ENCODE measurements at regions not wholly inside any gene's neighbourhood (a gene's known extent, or its start where the extent isn't known, plus 50 kb on each side); places are given as distances from the start of the nearest gene placed in this dataset.

DNA sequence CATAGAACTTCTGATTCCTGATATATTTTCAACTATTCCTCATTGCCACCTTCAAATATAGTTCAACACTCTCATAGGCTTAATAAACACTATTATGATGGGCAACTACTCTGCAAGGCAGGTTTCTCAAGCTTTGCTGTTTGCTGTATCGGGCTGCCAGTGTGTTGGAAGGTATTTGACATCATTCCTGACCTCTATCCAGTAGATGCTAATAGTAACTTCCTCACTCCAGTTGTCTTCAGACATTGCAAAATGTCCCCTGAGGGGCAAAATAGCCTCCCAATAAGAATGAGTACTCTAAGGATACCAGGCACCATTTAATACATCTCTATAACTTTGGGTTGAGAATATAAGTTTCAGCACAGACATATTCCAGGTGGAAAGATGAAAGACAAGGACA, 147.5 kb upstream of the PFN2 start:
- Histone ChIP-seq H3K27me3 (ENCODE audit: control insufficient read depth in 2 of 2, insufficient read depth in 2 of 2, low read length in 2 of 2) (no peaks in the 10 kb centered on the region), H3K4me3 (replicated peaks in 1 of 3; ENCODE audit: low read depth in 2 of 3, low read length in 3 of 3) (no peak overlapping the region), H2AFZ (ENCODE audit: insufficient read depth, low read depth, low read length, poor library complexity, severe bottlenecking) (no peak overlapping the region), H3K36me3 (replicated peaks in 1 of 2; ENCODE audit: control insufficient read depth in 1 of 2, insufficient read depth in 2 of 2, low read length in 2 of 2) (no peaks in the 10 kb centered on the region), H3K4me2 (replicated peaks; ENCODE audit: extremely low read depth, low read length, poor library complexity, severe bottlenecking) (no peak overlapping the region), H3K27ac (ENCODE audit: low read depth in 1 of 2, low read length in 2 of 2) (no peak overlapping the region), H3K79me2 (ENCODE audit: insufficient read depth, low read length) (no peaks in the 10 kb centered on the region), H3K9ac (ENCODE audit: insufficient read depth, low read length, poor library complexity, severe bottlenecking) (no peak overlapping the region), H3K9me3 (replicated peaks in 1 of 2; ENCODE audit: control insufficient read depth in 1 of 2, insufficient read depth in 1 of 2, low read length in 2 of 2) (no peaks in the 10 kb centered on the region), H3K4me1 (ENCODE audit: control insufficient read depth in 1 of 2, insufficient read depth in 2 of 2, low read length in 2 of 2) (no peaks in the 10 kb centered on the region), H4K20me1 (ENCODE audit: insufficient read depth, low read length) (no peaks in the 10 kb centered on the region)
- Mint-ChIP-seq H3K4me3 (no peak overlapping the region), H3K27me3 (ENCODE audit: low read depth in 3 of 3) (peaks cover 2 to 7% (median 4%) of the 10 kb centered on the region in 3 donors), H3K4me1 (no peaks in the 10 kb centered on the region), H3K9me3 (peaks cover 2 to 7% (median 5%) of the 10 kb centered on the region in 7 donors), H3K27ac (no peak overlapping the region), H3K36me3 (no peaks in the 10 kb centered on the region)
- TF ChIP-seq CTCF (IDR thresholded peaks at IDR 0.05) = no peak
- intact Hi-C loops (cut with micrococcal nuclease) = no loop called here
- WGBS (ENCODE audit: insufficient coverage) = no CpG with 5 or more reads among the region's 1 CpG
- no peak for DNase-seq

- intact Hi-C loops (cut with micrococcal nuclease) = no loop called here
- Histone ChIP-seq H3K4me3 (replicated peaks in 1 of 3; ENCODE audit: low read depth in 2 of 3, low read length in 3 of 3) (no peak overlapping the region), H4K20me1 (ENCODE audit: insufficient read depth, low read length) (no peaks in the 10 kb centered on the region), H3K4me2 (replicated peaks; ENCODE audit: extremely low read depth, low read length, poor library complexity, severe bottlenecking) (no peak overlapping the region), H3K9me3 (replicated peaks in 1 of 2; ENCODE audit: control insufficient read depth in 1 of 2, insufficient read depth in 1 of 2, low read length in 2 of 2) (no peaks in the 10 kb centered on the region), H3K9ac (ENCODE audit: insufficient read depth, low read length, poor library complexity, severe bottlenecking) (no peak overlapping the region), H3K27ac (ENCODE audit: low read depth in 1 of 2, low read length in 2 of 2) (no peak overlapping the region), H3K27me3 (ENCODE audit: control insufficient read depth in 2 of 2, insufficient read depth in 2 of 2, low read length in 2 of 2) (no peaks in the 10 kb centered on the region), H3K79me2 (ENCODE audit: insufficient read depth, low read length) (no peaks in the 10 kb centered on the region), H3K4me1 (ENCODE audit: control insufficient read depth in 1 of 2, insufficient read depth in 2 of 2, low read length in 2 of 2) (no peaks in the 10 kb centered on the region), H2AFZ (ENCODE audit: insufficient read depth, low read depth, low read length, poor library complexity, severe bottlenecking) (no peak overlapping the region), H3K36me3 (replicated peaks in 1 of 2; ENCODE audit: control insufficient read depth in 1 of 2, insufficient read depth in 2 of 2, low read length in 2 of 2) (no peaks in the 10 kb centered on the region)
- DNase-seq = no peak
- 83% methylated on average over 1 of the region's 1 CpG for WGBS (ENCODE audit: insufficient coverage)
- peaks cover 0 to 6% (median 4%) of the 10 kb centered on the region in 7 donors for H3K9me3 Mint-ChIP-seq
- H3K4me1 Mint-ChIP-seq = no peaks in the 10 kb centered on the region
- no peaks in the 10 kb centered on the region for H3K36me3 Mint-ChIP-seq
- H3K27ac Mint-ChIP-seq = no peak overlapping the region
- no peak for TF ChIP-seq CTCF (IDR thresholded peaks at IDR 0.05)
- peaks cover 2 to 7% (median 4%) of the 10 kb centered on the region in 3 donors for H3K27me3 Mint-ChIP-seq (ENCODE audit: low read depth in 3 of 3)
- H3K4me3 Mint-ChIP-seq = no peak overlapping the region
Measured at GRCh38 chr3:150117076-150117475, 146.4 kb upstream of the PFN2 start.

All from CD14-positive monocyte (primary cell).